Osteocyte (in vitro differentiated cells): ENCODE measurements at regions not wholly inside any gene's neighbourhood (a gene's known extent, or its start where the extent isn't known, plus 50 kb on each side); places are given as distances from the start of the nearest gene placed in this dataset.

ENCODE experiments used
- DNase-seq: peaks from one replicate; pipeline ENCODE4 v3.0.0; 2021; ENCODE audit warnings: mixed read lengths; ENCODE audit not compliant: unreplicated experiment; ENCODE audit errors: extremely low spot score
- H3K27ac Mint-ChIP-seq: one replicate; pipeline ENCODE4 v1.8.0; 2021; ENCODE audit warnings: mild to moderate bottlenecking, mixed read lengths; ENCODE audit not compliant: unreplicated experiment
- H3K27me3 Mint-ChIP-seq: one replicate; pipeline ENCODE4 v1.8.0; 2021; ENCODE audit warnings: mixed read lengths; ENCODE audit not compliant: unreplicated experiment
- H3K36me3 Mint-ChIP-seq: one replicate; pipeline ENCODE4 v1.8.0; 2021; ENCODE audit warnings: mixed read lengths; ENCODE audit not compliant: unreplicated experiment
- H3K4me1 Mint-ChIP-seq: one replicate; pipeline ENCODE4 v1.8.0; 2021; ENCODE audit warnings: mixed read lengths; ENCODE audit not compliant: unreplicated experiment
- H3K4me3 Mint-ChIP-seq: one replicate; pipeline ENCODE4 v1.8.0; 2021; ENCODE audit warnings: mild to moderate bottlenecking, moderate library complexity, mixed read lengths; ENCODE audit not compliant: unreplicated experiment
- H3K9me3 Mint-ChIP-seq: one replicate; pipeline ENCODE4 v1.8.0; 2021; ENCODE audit warnings: mixed read lengths; ENCODE audit not compliant: unreplicated experiment
- TF ChIP-seq, protein P1 (sequence below): fragments of 200-600 bp; sonication (generic); IDR thresholded peaks from 2 replicates; pipeline ENCODE4 v1.5.0; 2021; ENCODE audit warnings: antibody characterized with exemption, mild to moderate bottlenecking, moderate library complexity

DNA sequence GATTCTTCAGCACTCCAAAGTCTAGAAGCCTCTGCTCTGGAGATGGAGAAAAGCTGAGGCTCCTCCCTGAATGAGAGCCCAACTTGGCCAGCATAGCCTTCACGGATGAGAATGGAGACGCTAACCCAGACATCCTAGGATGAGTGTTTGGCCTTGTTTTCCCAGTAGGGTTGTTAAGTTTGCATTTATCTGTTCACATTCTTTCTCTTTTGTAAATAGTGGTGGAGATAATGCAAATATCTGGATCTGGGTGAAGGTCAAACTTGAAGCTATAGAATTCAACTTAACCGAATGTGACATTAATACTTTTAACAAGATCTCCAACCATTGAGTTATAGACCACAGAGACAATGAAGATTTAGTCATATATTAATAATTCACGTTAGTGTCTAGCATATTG lies 53.4 kb upstream of the BZW1 start:
- no peak for DNase-seq
- no peaks in the 10 kb centered on the region for H3K36me3 Mint-ChIP-seq
- H3K27ac Mint-ChIP-seq = no peak overlapping the region
- no peaks in the 10 kb centered on the region for H3K9me3 Mint-ChIP-seq
- peaks cover 25% of the 10 kb centered on the region for H3K4me1 Mint-ChIP-seq
- no peak overlapping the region for H3K4me3 Mint-ChIP-seq
- TF ChIP-seq, protein P1, sequence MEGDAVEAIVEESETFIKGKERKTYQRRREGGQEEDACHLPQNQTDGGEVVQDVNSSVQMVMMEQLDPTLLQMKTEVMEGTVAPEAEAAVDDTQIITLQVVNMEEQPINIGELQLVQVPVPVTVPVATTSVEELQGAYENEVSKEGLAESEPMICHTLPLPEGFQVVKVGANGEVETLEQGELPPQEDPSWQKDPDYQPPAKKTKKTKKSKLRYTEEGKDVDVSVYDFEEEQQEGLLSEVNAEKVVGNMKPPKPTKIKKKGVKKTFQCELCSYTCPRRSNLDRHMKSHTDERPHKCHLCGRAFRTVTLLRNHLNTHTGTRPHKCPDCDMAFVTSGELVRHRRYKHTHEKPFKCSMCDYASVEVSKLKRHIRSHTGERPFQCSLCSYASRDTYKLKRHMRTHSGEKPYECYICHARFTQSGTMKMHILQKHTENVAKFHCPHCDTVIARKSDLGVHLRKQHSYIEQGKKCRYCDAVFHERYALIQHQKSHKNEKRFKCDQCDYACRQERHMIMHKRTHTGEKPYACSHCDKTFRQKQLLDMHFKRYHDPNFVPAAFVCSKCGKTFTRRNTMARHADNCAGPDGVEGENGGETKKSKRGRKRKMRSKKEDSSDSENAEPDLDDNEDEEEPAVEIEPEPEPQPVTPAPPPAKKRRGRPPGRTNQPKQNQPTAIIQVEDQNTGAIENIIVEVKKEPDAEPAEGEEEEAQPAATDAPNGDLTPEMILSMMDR = no peak
- H3K27me3 Mint-ChIP-seq = peaks cover 3% of the 10 kb centered on the region

DNA sequence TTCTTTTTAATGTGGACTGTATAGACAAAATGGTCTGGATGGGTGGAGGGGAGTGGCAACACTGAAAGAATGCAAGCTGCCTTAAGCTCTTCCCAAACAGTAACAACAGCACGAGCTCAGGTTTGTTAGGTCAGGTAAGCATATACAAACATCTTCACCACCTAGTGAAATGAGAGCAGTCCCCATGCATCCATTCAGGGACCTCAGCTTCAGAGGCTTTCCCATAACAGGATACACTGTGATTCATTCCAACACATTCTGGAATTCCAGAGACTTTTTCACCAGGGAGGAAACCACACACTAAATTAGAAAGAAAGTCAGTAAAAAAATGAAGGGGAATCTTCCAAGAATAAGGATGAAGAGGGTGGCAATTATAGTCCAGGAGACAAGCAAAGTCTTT lies 50.4 kb upstream of the BZW1 start:
- Mint-ChIP-seq H3K4me1 (peaks cover 40% of the 10 kb centered on the region), H3K27me3 (no peaks in the 10 kb centered on the region), H3K9me3 (no peaks in the 10 kb centered on the region), H3K36me3 (no peaks in the 10 kb centered on the region), H3K27ac (peak overlapping the region; percentile 9), H3K4me3 (no peak overlapping the region)
- no peak for DNase-seq
- TF ChIP-seq, protein P1 = no peak
